Fibroblast of mammary gland (primary cell): ENCODE measurements at regions not wholly inside any gene's neighbourhood (a gene's known extent, or its start where the extent isn't known, plus 50 kb on each side); places are given as distances from the start of the nearest gene placed in this dataset.

Experiments
- DNase-seq: peaks from one replicate; pipeline ENCODE4 v3.0.0-alpha.2; 2010; ENCODE audit warnings: low read depth
- H3K4me3 ChIP-seq: 2 replicates; pipeline ENCODE4 v1.5.1; 2011; ENCODE audit warnings: low read depth, mild to moderate bottlenecking, low read length, moderate library complexity; ENCODE audit not compliant: control insufficient read depth
- CTCF ChIP-seq: conservative IDR thresholded peaks from 2 replicates; pipeline ENCODE4 v1.5.1; 2011; ENCODE audit warnings: low read depth, low read length, inconsistent platforms; ENCODE audit not compliant: control insufficient read depth, insufficient read depth

GRCh38 chrX:39402158-39402557, 600.9 kb downstream of the MID1IP1 start:
- H3K4me3 ChIP-seq, result no peak overlapping the region
- no peak for TF ChIP-seq CTCF
- no peak for DNase-seq

- DNase-seq, result no peak
- TF ChIP-seq CTCF, result no peak
- no peak overlapping the region for H3K4me3 ChIP-seq
Observed at GRCh38 chrX:39406799-39407198, 605.5 kb downstream of the MID1IP1 start.

- no peak overlapping the region for H3K4me3 ChIP-seq
- DNase-seq, result peak; percentile 2
- TF ChIP-seq CTCF, result no peak
Observed at GRCh38 chrX:39409246-39409917, 608.1 kb downstream of the MID1IP1 start.

- H3K4me3 ChIP-seq, result no peak overlapping the region
- no peak for DNase-seq
- no peak for TF ChIP-seq CTCF
Observed at GRCh38 chrX:39414290-39414854, 613.1 kb downstream of the MID1IP1 start.

- H3K4me3 ChIP-seq, result no peak overlapping the region
- no peak for TF ChIP-seq CTCF
- no peak for DNase-seq
Observed at GRCh38 chrX:39416547-39417260, 615.4 kb downstream of the MID1IP1 start.

- no peak for DNase-seq
Observed at GRCh38 chrX:39418254-39418704, 617.0 kb downstream of the MID1IP1 start.

More at GRCh38 chrX:39418254-39418704, 617.0 kb downstream of the MID1IP1 start:
- TF ChIP-seq CTCF, result no peak
- no peak overlapping the region for H3K4me3 ChIP-seq
